ENCODE measurements at regions not wholly inside any gene's neighbourhood (a gene's known extent, or its start where the extent isn't known, plus 50 kb on each side); places are given as distances from the start of the nearest gene placed in this dataset.

DNA sequence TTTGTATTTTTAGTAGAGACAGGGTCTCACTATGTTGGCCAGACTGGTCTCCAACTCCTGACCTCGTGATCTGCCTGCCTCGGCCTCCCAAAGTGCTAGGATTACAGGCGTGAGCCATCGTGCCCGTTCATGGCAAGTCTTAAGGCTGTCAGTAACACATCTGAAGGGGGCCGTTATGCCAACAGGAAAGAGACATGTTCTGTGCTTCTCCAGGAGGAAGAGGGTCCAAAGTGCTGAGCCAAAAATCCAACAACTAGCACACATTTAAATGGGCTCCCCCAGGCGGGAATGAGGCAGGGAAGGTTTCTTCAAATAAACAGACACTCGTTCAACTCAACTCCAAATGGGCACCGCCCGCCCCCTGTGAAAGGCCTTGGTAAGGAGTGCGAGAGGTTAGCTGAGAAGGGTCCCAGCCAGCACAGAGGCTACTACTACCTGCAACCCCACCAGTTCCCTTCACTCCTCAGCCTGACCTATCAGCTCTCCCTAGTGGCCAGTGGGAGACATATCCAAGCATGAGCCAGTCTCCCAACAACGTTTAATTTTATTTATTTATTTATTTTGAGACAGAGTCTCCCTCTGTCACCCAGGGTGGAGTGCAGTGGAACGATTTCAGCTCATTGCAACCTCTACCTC, 84.1 kb upstream of the DMRT1 start:
- TF ChIP-seq POLR2A (IDR thresholded peaks at IDR 0.05; ENCODE audit: low read depth, low read length), result no peak
- TF ChIP-seq POLR2AphosphoS5 (IDR thresholded peaks at IDR 0.05; ENCODE audit: low read depth, low read length), result no peak
- TF ChIP-seq TAF1 (IDR thresholded peaks at IDR 0.05; ENCODE audit: low read depth, low read length), result no peak

All from GM12891 (cell line).